ENCODE measurements at regions not wholly inside any gene's neighbourhood (a gene's known extent, or its start where the extent isn't known, plus 50 kb on each side); places are given as distances from the start of the nearest gene placed in this dataset.

- Histone ChIP-seq H3K4me3 (no peak overlapping the region), H3K9me3 (no peaks in the 10 kb centered on the region), H3K36me3 (no peaks in the 10 kb centered on the region), H3K27me3 (no peaks in the 10 kb centered on the region), H3K27ac (replicated peaks in 1 of 4) (no peak overlapping the region), H3K4me1 (no peaks in the 10 kb centered on the region)
- TF ChIP-seq POLR2AphosphoS5 (IDR thresholded peaks at IDR 0.05) (no peak), EP300 (IDR thresholded peaks at IDR 0.05) (no peak), CTCF (IDR thresholded peaks at IDR 0.05) (no peak), POLR2A (IDR thresholded peaks at IDR 0.05; ENCODE audit: low read depth) (no peak)
- WGBS: 87% methylated on average over 5 of the region's 5 CpGs
- DNase-seq (ENCODE audit: extremely low spot score): no peak
- intact Hi-C loops (cut with DNase I): no loop called here
Measured at GRCh38 chr12:65663648-65664047, 160.6 kb upstream of the HMGA2 start.

GRCh38 chr12:65664715-65665250 lies 159.5 kb upstream of the HMGA2 start:
- 87% methylated on average over 3 of the region's 3 CpGs for WGBS
- H3K4me1 ChIP-seq: no peaks in the 10 kb centered on the region
- no peaks in the 10 kb centered on the region for H3K9me3 ChIP-seq
- no peaks in the 10 kb centered on the region for H3K27me3 ChIP-seq
- intact Hi-C loops (cut with DNase I): no loop called here
- no peaks in the 10 kb centered on the region for H3K36me3 ChIP-seq
- no peak overlapping the region for H3K4me3 ChIP-seq
- TF ChIP-seq POLR2A (IDR thresholded peaks at IDR 0.05; ENCODE audit: low read depth) (no peak), EP300 (IDR thresholded peaks at IDR 0.05) (no peak), POLR2AphosphoS5 (IDR thresholded peaks at IDR 0.05) (no peak), CTCF (IDR thresholded peaks at IDR 0.05) (no peak)
- DNase-seq (ENCODE audit: extremely low spot score): no peak
- no peak overlapping the region for H3K27ac ChIP-seq (replicated peaks in 1 of 4)

GRCh38 chr12:65665817-65666216 lies 158.5 kb upstream of the HMGA2 start:
- no peaks in the 10 kb centered on the region for H3K27me3 ChIP-seq
- H3K36me3 ChIP-seq: no peaks in the 10 kb centered on the region
- WGBS: 93% methylated on average over 2 of the region's 2 CpGs
- no peak overlapping the region for H3K4me3 ChIP-seq
- DNase-seq (ENCODE audit: extremely low spot score): no peak
- H3K27ac ChIP-seq (replicated peaks in 1 of 4): no peak overlapping the region
- intact Hi-C loops (cut with DNase I): no loop called here
- H3K4me1 ChIP-seq: no peaks in the 10 kb centered on the region
- TF ChIP-seq POLR2AphosphoS5 (IDR thresholded peaks at IDR 0.05) (no peak), EP300 (IDR thresholded peaks at IDR 0.05) (no peak), CTCF (IDR thresholded peaks at IDR 0.05) (no peak), POLR2A (IDR thresholded peaks at IDR 0.05; ENCODE audit: low read depth) (no peak)
- no peaks in the 10 kb centered on the region for H3K9me3 ChIP-seq

GRCh38 chr12:65666876-65667275 lies 157.4 kb upstream of the HMGA2 start:
- WGBS: 65% methylated on average over 2 of the region's 2 CpGs
- TF ChIP-seq EP300 (IDR thresholded peaks at IDR 0.05) (no peak), POLR2AphosphoS5 (IDR thresholded peaks at IDR 0.05) (no peak), CTCF (IDR thresholded peaks at IDR 0.05) (no peak), POLR2A (IDR thresholded peaks at IDR 0.05; ENCODE audit: low read depth) (no peak)
- intact Hi-C loops (cut with DNase I): no loop called here

GRCh38 chr12:65667932-65668331 lies 156.4 kb upstream of the HMGA2 start:
- intact Hi-C loops (cut with DNase I): no loop called here
- 67% methylated on average over 9 of the region's 9 CpGs for WGBS
- no peak for TF ChIP-seq EP300 (IDR thresholded peaks at IDR 0.05)
- no peak for TF ChIP-seq CTCF (IDR thresholded peaks at IDR 0.05)
- TF ChIP-seq POLR2AphosphoS5 (IDR thresholded peaks at IDR 0.05): no peak
- TF ChIP-seq POLR2A (IDR thresholded peaks at IDR 0.05; ENCODE audit: low read depth): no peak
- Histone ChIP-seq H3K4me3 (no peak overlapping the region), H3K4me1 (no peaks in the 10 kb centered on the region), H3K36me3 (no peaks in the 10 kb centered on the region), H3K27me3 (no peaks in the 10 kb centered on the region), H3K9me3 (no peaks in the 10 kb centered on the region), H3K27ac (replicated peaks in 1 of 4) (no peak overlapping the region)
- DNase-seq (ENCODE audit: extremely low spot score): no peak

More at GRCh38 chr12:65666876-65667275, 157.4 kb upstream of the HMGA2 start:
- Histone ChIP-seq H3K4me3 (no peak overlapping the region), H3K4me1 (no peaks in the 10 kb centered on the region), H3K27me3 (no peaks in the 10 kb centered on the region), H3K27ac (replicated peaks in 1 of 4) (no peak overlapping the region), H3K9me3 (no peaks in the 10 kb centered on the region), H3K36me3 (no peaks in the 10 kb centered on the region)
- no peak for DNase-seq (ENCODE audit: extremely low spot score)
